A673 (cell line): ENCODE measurements at regions not wholly inside any gene's neighbourhood (a gene's known extent, or its start where the extent isn't known, plus 50 kb on each side); places are given as distances from the start of the nearest gene placed in this dataset.

Experiments
- BruUV-seq: library from RNA; stranded (reverse); fragments of 400-500 nt; replicated peaks from 2 replicates; lab custom pipeline; 2021; lab: Mats Ljungman, UMichigan
- CTCF ChIA-PET: fragments of 300-600 bp; sonication (Branson Sonifier 250); formaldehyde crosslinking; loops from one replicate; lab custom pipeline; 2022; ENCODE audit warnings: antibody characterized with exemption; lab: Charles Lee
- POLR2A ChIA-PET: fragments of 300-600 bp; sonication (Branson Sonifier 250); formaldehyde crosslinking; loops from one replicate; lab custom pipeline; 2022; ENCODE audit warnings: antibody characterized with exemption; ENCODE audit not compliant: low non-redundant PET; lab: Charles Lee
- DNase-seq: peaks from one replicate; pipeline ENCODE4 v3.0.0-alpha.2; 2015; ENCODE audit warnings: low spot score
- H3K27ac ChIP-seq: fragments of 200-600 bp; sonication (generic); 2 replicates; pipeline ENCODE4 v1.5.1; 2016; ENCODE audit warnings: mixed run types, low read depth, mild to moderate bottlenecking, mixed read lengths, antibody characterized with exemption, low read length; ENCODE audit not compliant: poor library complexity, severe bottlenecking
- H3K27me3 ChIP-seq: fragments of 200-600 bp; sonication (generic); replicated peaks from 2 replicates; pipeline ENCODE4 v1.6.1; 2017; ENCODE audit warnings: mixed run types, low read depth, mild to moderate bottlenecking, mixed read lengths, antibody characterized with exemption, low read length; ENCODE audit not compliant: insufficient read depth, poor library complexity
- H3K36me3 ChIP-seq: fragments of 200-600 bp; sonication (generic); 2 replicates; pipeline ENCODE4 v1.6.1; 2016; ENCODE audit warnings: mixed run types, mild to moderate bottlenecking, mixed read lengths, antibody characterized with exemption, low read length; ENCODE audit not compliant: insufficient read depth, poor library complexity, severe bottlenecking
- H3K4me1 ChIP-seq: fragments of 200-600 bp; sonication (generic); 2 replicates; pipeline ENCODE4 v1.6.1; 2017; ENCODE audit warnings: mixed run types, mild to moderate bottlenecking, mixed read lengths, antibody characterized with exemption, low read length; ENCODE audit not compliant: insufficient read depth, poor library complexity, severe bottlenecking
- H3K4me3 ChIP-seq: fragments of 200-600 bp; sonication (generic); 2 replicates; pipeline ENCODE4 v1.5.1; 2016; ENCODE audit warnings: low read depth, mixed run types, mild to moderate bottlenecking, mixed read lengths, low read length; ENCODE audit not compliant: poor library complexity, severe bottlenecking
- H3K9me3 ChIP-seq: fragments of 200-600 bp; sonication (generic); 2 replicates; pipeline ENCODE4 v1.6.1; 2016; ENCODE audit warnings: mixed run types, low read depth, mild to moderate bottlenecking, mixed read lengths, antibody characterized with exemption, low read length; ENCODE audit not compliant: poor library complexity, severe bottlenecking
- CTCF ChIP-seq: fragments of 300-800, 200-600 bp; sonication (generic); conservative IDR thresholded peaks from 2 replicates; pipeline ENCODE4 v1.5.1; 2017; ENCODE audit warnings: low read depth, mild to moderate bottlenecking, antibody characterized with exemption, low read length, moderate library complexity, mixed read lengths
- EZH2 ChIP-seq: fragments of 200-600 bp; sonication (generic); IDR thresholded peaks from 2 replicates; pipeline ENCODE4 v1.6.1; 2017; ENCODE audit warnings: borderline replicate concordance, low read depth, mild to moderate bottlenecking, mixed read lengths, antibody characterized with exemption, low read length; ENCODE audit not compliant: poor library complexity, severe bottlenecking
- intact Hi-C: fragments of 100-400 bp; cut with micrococcal nuclease; formaldehyde crosslinking; loops from one replicate; pipeline ENCODE4 v1.10.0; 2022; ENCODE audit not compliant: unreplicated experiment

- H3K27me3 ChIP-seq = no peaks in the 10 kb centered on the region
- H3K36me3 ChIP-seq = no peaks in the 10 kb centered on the region
- no peaks in the 10 kb centered on the region for H3K9me3 ChIP-seq
- no peak overlapping the region for H3K4me3 ChIP-seq
- no peak for DNase-seq
- ChIA-PET CTCF (no interaction called here), POLR2A (no interaction called here)
- H3K4me1 ChIP-seq = no peaks in the 10 kb centered on the region
- TF ChIP-seq EZH2 (no peak), CTCF (no peak)
- intact Hi-C loops = no loop called here
- H3K27ac ChIP-seq = no peak overlapping the region
- no TSS peak for BruUV-seq
These were observed 77.5 kb downstream of the DNTTIP2 start for GRCh38 chr1:93801471-93801870.

GRCh38 chr1:93800856-93801255, 78.2 kb downstream of the DNTTIP2 start:
- intact Hi-C loops = no loop called here
- CTCF ChIA-PET = no interaction called here
- no peak overlapping the region for H3K27ac ChIP-seq
- no peaks in the 10 kb centered on the region for H3K36me3 ChIP-seq
- H3K9me3 ChIP-seq = no peaks in the 10 kb centered on the region
- no peak overlapping the region for H3K4me3 ChIP-seq
- no peaks in the 10 kb centered on the region for H3K27me3 ChIP-seq
- TF ChIP-seq EZH2 = no peak
- TF ChIP-seq CTCF = no peak
- no peak for DNase-seq
- POLR2A ChIA-PET = no interaction called here
- no peaks in the 10 kb centered on the region for H3K4me1 ChIP-seq
- no TSS peak for BruUV-seq

GRCh38 chr1:93798291-93798690, 80.7 kb downstream of the DNTTIP2 start:
- DNase-seq = no peak
- no peaks in the 10 kb centered on the region for H3K9me3 ChIP-seq
- CTCF ChIA-PET = no interaction called here
- POLR2A ChIA-PET = no interaction called here
- H3K4me1 ChIP-seq = no peaks in the 10 kb centered on the region
- TF ChIP-seq CTCF (no peak), EZH2 (no peak)
- no TSS peak for BruUV-seq
- H3K27me3 ChIP-seq = no peaks in the 10 kb centered on the region
- intact Hi-C loops = no loop called here
- no peaks in the 10 kb centered on the region for H3K36me3 ChIP-seq
- no peak overlapping the region for H3K4me3 ChIP-seq
- H3K27ac ChIP-seq = no peak overlapping the region
